Ishikawa (cell line): ENCODE measurements at regions not wholly inside any gene's neighbourhood (a gene's known extent, or its start where the extent isn't known, plus 50 kb on each side); places are given as distances from the start of the nearest gene placed in this dataset.

Source experiments
- RAD21 ChIP-seq: IDR thresholded peaks from 2 replicates; pipeline ENCODE4 v1.6.1; 2012; ENCODE audit warnings: low read depth
- TAF1 ChIP-seq: IDR thresholded peaks from 2 replicates; pipeline ENCODE4 v1.6.1; 2012; ENCODE audit warnings: low read depth, mild to moderate bottlenecking
- YY1 ChIP-seq: IDR thresholded peaks from 2 replicates; pipeline ENCODE4 v1.6.1; 2012; ENCODE audit warnings: low read depth
- TF ChIP-seq, protein P1 (sequence below): IDR thresholded peaks from 2 replicates; pipeline ENCODE4 v1.6.1; 2012; ENCODE audit warnings: low read depth, mild to moderate bottlenecking

DNA sequence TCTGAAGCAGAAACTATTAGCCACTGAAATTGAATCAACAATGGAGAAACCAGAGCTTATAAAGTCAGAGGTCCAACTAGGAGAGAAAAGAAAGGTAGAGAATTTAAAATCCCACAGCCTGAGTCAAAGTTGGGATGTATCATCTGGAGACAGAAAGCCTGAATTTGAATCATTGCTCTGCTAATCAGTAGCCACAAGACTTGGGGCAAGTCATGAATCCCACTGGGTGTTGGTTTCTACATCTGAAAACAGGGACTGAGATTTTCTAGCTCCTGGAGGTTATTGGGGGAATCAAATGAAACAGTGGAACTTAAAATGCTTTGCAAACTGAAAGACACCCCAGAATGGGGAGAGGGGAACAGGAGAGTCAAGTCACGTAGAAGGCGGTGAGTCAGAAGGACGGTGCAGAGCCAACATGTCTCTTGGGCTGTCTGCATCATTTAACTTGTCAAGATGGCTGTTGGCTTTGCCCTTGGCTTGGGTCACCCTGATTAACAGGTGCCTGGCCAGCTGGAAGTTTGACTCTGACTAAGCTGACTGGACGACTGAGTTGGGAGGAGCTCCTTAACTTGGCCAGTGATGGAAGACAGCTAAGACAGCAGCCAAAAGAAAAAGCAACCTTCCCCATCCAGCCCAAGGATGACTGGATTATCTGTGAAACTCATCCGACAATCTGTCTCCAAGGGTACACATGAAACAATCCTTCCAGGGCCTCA, 60.6 kb upstream of the ADRA1B start:
- no peak for TF ChIP-seq TAF1
- TF ChIP-seq RAD21 = no peak
- TF ChIP-seq YY1 = no peak
- TF ChIP-seq, protein P1, sequence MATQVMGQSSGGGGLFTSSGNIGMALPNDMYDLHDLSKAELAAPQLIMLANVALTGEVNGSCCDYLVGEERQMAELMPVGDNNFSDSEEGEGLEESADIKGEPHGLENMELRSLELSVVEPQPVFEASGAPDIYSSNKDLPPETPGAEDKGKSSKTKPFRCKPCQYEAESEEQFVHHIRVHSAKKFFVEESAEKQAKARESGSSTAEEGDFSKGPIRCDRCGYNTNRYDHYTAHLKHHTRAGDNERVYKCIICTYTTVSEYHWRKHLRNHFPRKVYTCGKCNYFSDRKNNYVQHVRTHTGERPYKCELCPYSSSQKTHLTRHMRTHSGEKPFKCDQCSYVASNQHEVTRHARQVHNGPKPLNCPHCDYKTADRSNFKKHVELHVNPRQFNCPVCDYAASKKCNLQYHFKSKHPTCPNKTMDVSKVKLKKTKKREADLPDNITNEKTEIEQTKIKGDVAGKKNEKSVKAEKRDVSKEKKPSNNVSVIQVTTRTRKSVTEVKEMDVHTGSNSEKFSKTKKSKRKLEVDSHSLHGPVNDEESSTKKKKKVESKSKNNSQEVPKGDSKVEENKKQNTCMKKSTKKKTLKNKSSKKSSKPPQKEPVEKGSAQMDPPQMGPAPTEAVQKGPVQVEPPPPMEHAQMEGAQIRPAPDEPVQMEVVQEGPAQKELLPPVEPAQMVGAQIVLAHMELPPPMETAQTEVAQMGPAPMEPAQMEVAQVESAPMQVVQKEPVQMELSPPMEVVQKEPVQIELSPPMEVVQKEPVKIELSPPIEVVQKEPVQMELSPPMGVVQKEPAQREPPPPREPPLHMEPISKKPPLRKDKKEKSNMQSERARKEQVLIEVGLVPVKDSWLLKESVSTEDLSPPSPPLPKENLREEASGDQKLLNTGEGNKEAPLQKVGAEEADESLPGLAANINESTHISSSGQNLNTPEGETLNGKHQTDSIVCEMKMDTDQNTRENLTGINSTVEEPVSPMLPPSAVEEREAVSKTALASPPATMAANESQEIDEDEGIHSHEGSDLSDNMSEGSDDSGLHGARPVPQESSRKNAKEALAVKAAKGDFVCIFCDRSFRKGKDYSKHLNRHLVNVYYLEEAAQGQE = no peak
